ENCODE measurements at regions not wholly inside any gene's neighbourhood (a gene's known extent, or its start where the extent isn't known, plus 50 kb on each side); places are given as distances from the start of the nearest gene placed in this dataset.

GRCh38 chr3:10702961-10703740, 112.9 kb upstream of the SLC6A11 start:
- no peak for DNase-seq (ENCODE audit: low read depth in 2 of 2)

GRCh38 chr3:10703875-10704274, 112.2 kb upstream of the SLC6A11 start:
- DNase-seq (ENCODE audit: low read depth in 2 of 2), result no peak

- no peak for DNase-seq (ENCODE audit: low read depth in 2 of 2)
Observed at GRCh38 chr3:10706156-10706739, 109.8 kb upstream of the SLC6A11 start.

GRCh38 chr3:10706740-10707399, 109.2 kb upstream of the SLC6A11 start:
- DNase-seq (ENCODE audit: low read depth in 2 of 2), result no peak

- no peak for DNase-seq (ENCODE audit: low read depth in 2 of 2)
Observed at GRCh38 chr3:10707400-10708215, 108.4 kb upstream of the SLC6A11 start.

- no peak for DNase-seq (ENCODE audit: low read depth in 2 of 2)
Observed at GRCh38 chr3:10708216-10708893, 107.7 kb upstream of the SLC6A11 start.

GRCh38 chr3:10709110-10709781, 106.8 kb upstream of the SLC6A11 start:
- no peak for DNase-seq (ENCODE audit: low read depth in 2 of 2)

- no peak for DNase-seq (ENCODE audit: low read depth in 2 of 2)
Observed at GRCh38 chr3:10712121-10712520, 103.9 kb upstream of the SLC6A11 start.

- no peak for DNase-seq (ENCODE audit: low read depth in 2 of 2)
Observed at GRCh38 chr3:10713656-10714055, 102.4 kb upstream of the SLC6A11 start.

- DNase-seq (ENCODE audit: low read depth in 2 of 2), result no peak
Observed at GRCh38 chr3:10715886-10716285, 100.1 kb upstream of the SLC6A11 start.

GRCh38 chr3:10716964-10717363, 99.1 kb upstream of the SLC6A11 start:
- DNase-seq (ENCODE audit: low read depth in 2 of 2), result no peak

- DNase-seq (ENCODE audit: low read depth in 2 of 2), result no peak
Observed at GRCh38 chr3:10717756-10718155, 98.3 kb upstream of the SLC6A11 start.

GRCh38 chr3:10721101-10721500, 94.9 kb upstream of the SLC6A11 start:
- DNase-seq (ENCODE audit: low read depth in 2 of 2), result no peak

GRCh38 chr3:10722911-10723310, 93.1 kb upstream of the SLC6A11 start:
- DNase-seq (ENCODE audit: low read depth in 2 of 2), result no peak

- DNase-seq (ENCODE audit: low read depth in 2 of 2), result no peak
Observed at GRCh38 chr3:10723991-10724390, 92.0 kb upstream of the SLC6A11 start.

GRCh38 chr3:10725067-10725466, 91.0 kb upstream of the SLC6A11 start:
- no peak for DNase-seq (ENCODE audit: low read depth in 2 of 2)

- DNase-seq (ENCODE audit: low read depth in 2 of 2), result no peak
Observed at GRCh38 chr3:10725846-10726245, 90.2 kb upstream of the SLC6A11 start.

GRCh38 chr3:10726787-10727186, 89.2 kb upstream of the SLC6A11 start:
- DNase-seq (ENCODE audit: low read depth in 2 of 2), result no peak

GRCh38 chr3:10729439-10729838, 86.6 kb upstream of the SLC6A11 start:
- no peak for DNase-seq (ENCODE audit: low read depth in 2 of 2)

GRCh38 chr3:10732292-10732691, 83.7 kb upstream of the SLC6A11 start:
- DNase-seq (ENCODE audit: low read depth in 2 of 2), result no peak

- DNase-seq (ENCODE audit: low read depth in 2 of 2), result no peak
Observed at GRCh38 chr3:10733297-10733696, 82.7 kb upstream of the SLC6A11 start.

Data from stimulated activated CD4-positive, alpha-beta T cell treated with anti-CD3 and anti-CD28 coated beads, Interleukin-15, amount 100 ng/mL, for 48 hours (primary cell).